ENCODE measurements at regions not wholly inside any gene's neighbourhood (a gene's known extent, or its start where the extent isn't known, plus 50 kb on each side); places are given as distances from the start of the nearest gene placed in this dataset.

GRCh38 chr7:29647020-29647654, 83.5 kb downstream of the PRR15 start:
- TF ChIP-seq ZNF274 (IDR thresholded peaks at IDR 0.05; ENCODE audit: low read depth, low read length), result no peak
- TF ChIP-seq SUZ12 (IDR thresholded peaks at IDR 0.05; ENCODE audit: extremely low read depth, insufficient read depth, insufficient read length), result no peak
- no peak for TF ChIP-seq YY1 (IDR thresholded peaks at IDR 0.05; ENCODE audit: insufficient read depth, insufficient read length)
